Thoracic aorta (tissue), 2 donors: ENCODE measurements at regions not wholly inside any gene's neighbourhood (a gene's known extent, or its start where the extent isn't known, plus 50 kb on each side); places are given as distances from the start of the nearest gene placed in this dataset.

Experiments
- ATAC-seq: fragments of 150-250 bp; one replicate; pipeline ENCODE4 v1.8.0; 2017; ENCODE audit warnings: low read depth; ENCODE audit not compliant: insufficient number of reproducible peaks, low FRiP score
- DNase-seq: peaks from one replicate; pipeline ENCODE4 v3.0.0-alpha.2; 2020; ENCODE audit warnings: low spot score
- H3K27ac ChIP-seq, 2 donors: fragments of 200-600 bp; sonication (generic); 1 replicate in 1 of 2; 2 replicates in 1 of 2; pipeline ENCODE4 v1.5.1; 2016; ENCODE audit warnings: mild to moderate bottlenecking in 2 of 2, moderate library complexity in 2 of 2
- H3K27me3 ChIP-seq: fragments of 200-600 bp; sonication (generic); replicated peaks from 2 replicates; pipeline ENCODE4 v1.6.0; 2016; ENCODE audit warnings: mild to moderate bottlenecking; ENCODE audit not compliant: insufficient read depth
- H3K36me3 ChIP-seq: fragments of 200-600 bp; sonication (generic); one replicate; pipeline ENCODE4 v1.5.1; 2016
- H3K4me1 ChIP-seq, 2 donors: fragments of 200-600 bp; sonication (generic); 1 replicate in 1 of 2; 2 replicates in 1 of 2; pipeline versions ENCODE4 v1.5.1 to v1.6.0; 2016; ENCODE audit warnings: low read depth in 2 of 2, mild to moderate bottlenecking in 1 of 2; ENCODE audit not compliant: control insufficient read depth in 1 of 2
- H3K4me3 ChIP-seq: fragments of 200-600 bp; sonication (generic); 2 replicates; pipeline ENCODE4 v1.5.1; 2016; ENCODE audit warnings: mild to moderate bottlenecking
- H3K9me3 ChIP-seq: fragments of 200-600 bp; sonication (generic); 2 replicates; pipeline ENCODE4 v1.5.1; 2016
- TF ChIP-seq, protein P1 (sequence below): fragments of 200-600 bp; sonication (generic); IDR thresholded peaks from one replicate; pipeline ENCODE4 v1.5.1; 2019; ENCODE audit warnings: antibody characterized with exemption

- ATAC-seq, result no peak
- Histone ChIP-seq H3K36me3 (no peaks in the 10 kb centered on the region), H3K4me3 (no peak overlapping the region), H3K27me3 (no peaks in the 10 kb centered on the region), H3K27ac (no peak overlapping the region), H3K9me3 (no peaks in the 10 kb centered on the region), H3K4me1 (no peaks in the 10 kb centered on the region)
- TF ChIP-seq, protein P1, sequence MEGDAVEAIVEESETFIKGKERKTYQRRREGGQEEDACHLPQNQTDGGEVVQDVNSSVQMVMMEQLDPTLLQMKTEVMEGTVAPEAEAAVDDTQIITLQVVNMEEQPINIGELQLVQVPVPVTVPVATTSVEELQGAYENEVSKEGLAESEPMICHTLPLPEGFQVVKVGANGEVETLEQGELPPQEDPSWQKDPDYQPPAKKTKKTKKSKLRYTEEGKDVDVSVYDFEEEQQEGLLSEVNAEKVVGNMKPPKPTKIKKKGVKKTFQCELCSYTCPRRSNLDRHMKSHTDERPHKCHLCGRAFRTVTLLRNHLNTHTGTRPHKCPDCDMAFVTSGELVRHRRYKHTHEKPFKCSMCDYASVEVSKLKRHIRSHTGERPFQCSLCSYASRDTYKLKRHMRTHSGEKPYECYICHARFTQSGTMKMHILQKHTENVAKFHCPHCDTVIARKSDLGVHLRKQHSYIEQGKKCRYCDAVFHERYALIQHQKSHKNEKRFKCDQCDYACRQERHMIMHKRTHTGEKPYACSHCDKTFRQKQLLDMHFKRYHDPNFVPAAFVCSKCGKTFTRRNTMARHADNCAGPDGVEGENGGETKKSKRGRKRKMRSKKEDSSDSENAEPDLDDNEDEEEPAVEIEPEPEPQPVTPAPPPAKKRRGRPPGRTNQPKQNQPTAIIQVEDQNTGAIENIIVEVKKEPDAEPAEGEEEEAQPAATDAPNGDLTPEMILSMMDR, result no peak
- DNase-seq, result no peak
These were observed 160.6 kb upstream of the NOL4 start for GRCh38 chr18:34385311-34385710.

- no peak overlapping the region for H3K27ac ChIP-seq
- H3K4me3 ChIP-seq, result no peak overlapping the region
- H3K4me1 ChIP-seq, result no peaks in the 10 kb centered on the region
- ATAC-seq, result no peak
- H3K9me3 ChIP-seq, result no peaks in the 10 kb centered on the region
- TF ChIP-seq, protein P1, result no peak
- H3K36me3 ChIP-seq, result no peaks in the 10 kb centered on the region
- H3K27me3 ChIP-seq, result no peaks in the 10 kb centered on the region
- no peak for DNase-seq
These were observed 162.1 kb upstream of the NOL4 start for GRCh38 chr18:34386803-34387202.

- Histone ChIP-seq H3K9me3 (no peaks in the 10 kb centered on the region), H3K27ac (no peak overlapping the region), H3K4me3 (no peak overlapping the region), H3K4me1 (no peaks in the 10 kb centered on the region), H3K27me3 (no peaks in the 10 kb centered on the region), H3K36me3 (no peaks in the 10 kb centered on the region)
- TF ChIP-seq, protein P1, result no peak
- ATAC-seq (no peak), DNase-seq (no peak)
These were observed 172.7 kb upstream of the NOL4 start for GRCh38 chr18:34397286-34397896.

- TF ChIP-seq, protein P1, result no peak
- ATAC-seq, result no peak
These were observed 175.2 kb upstream of the NOL4 start for GRCh38 chr18:34399892-34400291.

DNA sequence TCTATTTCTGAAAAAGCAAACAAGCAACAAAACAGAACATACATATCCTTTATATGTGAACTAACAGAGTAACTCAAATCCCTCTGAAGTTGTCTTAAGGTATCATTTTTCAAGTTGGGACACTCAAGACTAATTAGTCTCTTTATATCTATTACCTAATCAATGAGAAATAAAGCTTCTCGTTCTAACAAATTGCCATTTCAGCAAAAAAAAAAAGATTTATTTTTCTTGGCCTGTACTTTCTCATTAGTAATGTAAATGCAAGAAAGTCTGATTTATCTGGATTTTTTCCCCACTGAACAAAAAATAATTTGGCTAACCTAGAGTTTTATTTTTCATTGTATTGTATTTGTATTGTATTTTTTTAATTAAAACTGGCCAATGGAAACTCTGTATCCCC is 176.1 kb upstream of the NOL4 start:
- ATAC-seq (no peak), DNase-seq (no peak)
- H3K4me3 ChIP-seq, result no peak overlapping the region
- no peaks in the 10 kb centered on the region for H3K36me3 ChIP-seq
- TF ChIP-seq, protein P1, result no peak
- no peak overlapping the region for H3K27ac ChIP-seq
- no peaks in the 10 kb centered on the region for H3K4me1 ChIP-seq
- H3K27me3 ChIP-seq, result no peaks in the 10 kb centered on the region
- H3K9me3 ChIP-seq, result no peaks in the 10 kb centered on the region

More at GRCh38 chr18:34399892-34400291, 175.2 kb upstream of the NOL4 start:
- no peak overlapping the region for H3K27ac ChIP-seq
- H3K36me3 ChIP-seq, result no peaks in the 10 kb centered on the region
- no peaks in the 10 kb centered on the region for H3K9me3 ChIP-seq
- H3K27me3 ChIP-seq, result no peaks in the 10 kb centered on the region
- DNase-seq, result no peak
- H3K4me1 ChIP-seq, result no peaks in the 10 kb centered on the region
- no peak overlapping the region for H3K4me3 ChIP-seq
